Progenitor cell of endocrine pancreas (in vitro differentiated cells): ENCODE measurements at regions not wholly inside any gene's neighbourhood (a gene's known extent, or its start where the extent isn't known, plus 50 kb on each side); places are given as distances from the start of the nearest gene placed in this dataset.

ENCODE experiments used
- DNase-seq: peaks from one replicate; pipeline ENCODE4 v3.0.0; 2021; ENCODE audit warnings: low spot score; ENCODE audit not compliant: unreplicated experiment
- H3K27ac Mint-ChIP-seq: 2 replicates; pipeline ENCODE4 v1.8.0; 2021; ENCODE audit warnings: mild to moderate bottlenecking, moderate library complexity, mixed read lengths
- H3K27me3 Mint-ChIP-seq: 2 replicates; pipeline ENCODE4 v1.8.0; 2021; ENCODE audit warnings: mixed read lengths
- H3K36me3 Mint-ChIP-seq: 2 replicates; pipeline ENCODE4 v1.8.0; 2022; ENCODE audit warnings: mixed read lengths; ENCODE audit not compliant: insufficient read depth
- H3K4me1 Mint-ChIP-seq: 2 replicates; pipeline ENCODE4 v1.8.0; 2021; ENCODE audit warnings: low read depth, mixed read lengths
- H3K4me3 Mint-ChIP-seq: 2 replicates; pipeline ENCODE4 v1.8.0; 2021; ENCODE audit warnings: low read depth, mild to moderate bottlenecking, moderate library complexity, mixed read lengths
- H3K9me3 Mint-ChIP-seq: 2 replicates; pipeline ENCODE4 v1.8.0; 2021; ENCODE audit warnings: low read depth, mixed read lengths
- CTCF ChIP-seq: fragments of 200-600 bp; sonication (generic); IDR thresholded peaks from one replicate; pipeline ENCODE4 v1.5.0; 2021; ENCODE audit warnings: antibody characterized with exemption, mild to moderate bottlenecking; ENCODE audit not compliant: unreplicated experiment

- Mint-ChIP-seq H3K27ac (no peak overlapping the region), H3K27me3 (no peaks in the 10 kb centered on the region), H3K4me3 (no peak overlapping the region), H3K36me3 (no peaks in the 10 kb centered on the region), H3K9me3 (peaks cover 4% of the 10 kb centered on the region), H3K4me1 (peaks cover 27% of the 10 kb centered on the region)
- no peak for DNase-seq
- no peak for TF ChIP-seq CTCF
Measured at GRCh38 chr13:91031508-91031907, 316.0 kb upstream of the MIR17HG start.

- H3K36me3 Mint-ChIP-seq, result no peaks in the 10 kb centered on the region
- no peak for TF ChIP-seq CTCF
- H3K27ac Mint-ChIP-seq, result no peak overlapping the region
- peaks cover 4% of the 10 kb centered on the region for H3K9me3 Mint-ChIP-seq
- H3K27me3 Mint-ChIP-seq, result no peaks in the 10 kb centered on the region
- H3K4me3 Mint-ChIP-seq, result no peak overlapping the region
- peaks cover 31% of the 10 kb centered on the region for H3K4me1 Mint-ChIP-seq
- DNase-seq, result no peak
Measured at GRCh38 chr13:91032104-91032503, 315.4 kb upstream of the MIR17HG start.

GRCh38 chr13:91036886-91037285, 310.6 kb upstream of the MIR17HG start:
- Mint-ChIP-seq H3K27me3 (no peaks in the 10 kb centered on the region), H3K9me3 (peaks cover 4% of the 10 kb centered on the region), H3K4me3 (no peak overlapping the region), H3K27ac (no peak overlapping the region), H3K4me1 (peaks cover 27% of the 10 kb centered on the region), H3K36me3 (no peaks in the 10 kb centered on the region)
- no peak for TF ChIP-seq CTCF
- DNase-seq, result no peak

- Mint-ChIP-seq H3K27ac (no peak overlapping the region), H3K9me3 (no peaks in the 10 kb centered on the region), H3K4me1 (no peaks in the 10 kb centered on the region), H3K36me3 (no peaks in the 10 kb centered on the region), H3K4me3 (no peak overlapping the region), H3K27me3 (no peaks in the 10 kb centered on the region)
- no peak for DNase-seq
- TF ChIP-seq CTCF, result no peak
Measured at GRCh38 chr13:91042870-91043269, 304.6 kb upstream of the MIR17HG start.

- peak; percentile 61 for TF ChIP-seq CTCF
Measured at GRCh38 chr13:91045351-91046034, 302.0 kb upstream of the MIR17HG start.

More at GRCh38 chr13:91045351-91046034, 302.0 kb upstream of the MIR17HG start:
- Mint-ChIP-seq H3K4me1 (no peaks in the 10 kb centered on the region), H3K36me3 (no peaks in the 10 kb centered on the region), H3K9me3 (peaks cover 3% of the 10 kb centered on the region), H3K27me3 (no peaks in the 10 kb centered on the region), H3K4me3 (no peak overlapping the region), H3K27ac (no peak overlapping the region)
- DNase-seq, result no peak
